Activated B cell treated with CpG ODN at 0.5 μM for 24 hours (primary cell): ENCODE measurements at regions not wholly inside any gene's neighbourhood (a gene's known extent, or its start where the extent isn't known, plus 50 kb on each side); places are given as distances from the start of the nearest gene placed in this dataset.

ENCODE experiments used
- ATAC-seq: fragments of 200-7000 bp; cut with Tn5 transposase; one replicate; pipeline ENCODE4 v1.10.0; 2021; ENCODE audit warnings: low read depth, mild to moderate bottlenecking, moderate library complexity
- CTCF ChIA-PET: fragments of 350-600 bp; sonication (Branson Sonifier 250); formaldehyde crosslinking; loops from one replicate; lab custom pipeline; 2021; ENCODE audit warnings: antibody characterized with exemption; lab: Charles Lee
- POLR2A ChIA-PET: fragments of 350-600 bp; sonication (Branson Sonifier 250); formaldehyde crosslinking; loops from one replicate; lab custom pipeline; 2021; ENCODE audit warnings: antibody characterized with exemption; lab: Charles Lee
- DNase-seq: peaks from one replicate; pipeline ENCODE4 v3.0.0; 2022
- H3K27ac Mint-ChIP-seq: one replicate; pipeline ENCODE4 v1.8.0; 2020; ENCODE audit warnings: mixed read lengths
- H3K27me3 Mint-ChIP-seq: one replicate; pipeline ENCODE4 v1.8.0; 2021; ENCODE audit warnings: mixed read lengths
- H3K36me3 Mint-ChIP-seq: one replicate; pipeline ENCODE4 v1.8.0; 2021; ENCODE audit warnings: low read depth, mixed read lengths
- H3K4me1 Mint-ChIP-seq: one replicate; pipeline ENCODE4 v1.8.0; 2021; ENCODE audit warnings: mixed read lengths
- H3K4me3 Mint-ChIP-seq: one replicate; pipeline ENCODE4 v1.8.0; 2020; ENCODE audit warnings: mild to moderate bottlenecking, mixed read lengths
- H3K9me3 Mint-ChIP-seq: one replicate; pipeline ENCODE4 v1.8.0; 2020; ENCODE audit warnings: mixed read lengths
- intact Hi-C: fragments of 100-400 bp; cut with micrococcal nuclease; formaldehyde crosslinking; loops from one replicate; pipeline ENCODE4 v1.15.1; 2024
- TF ChIP-seq, protein P1 (sequence below): fragments of 200-600 bp; IDR thresholded peaks from one replicate; pipeline ENCODE4 v1.8.0; 2022; ENCODE audit warnings: antibody characterized with exemption, mild to moderate bottlenecking

GRCh38 chr9:12625844-12626243 is 67.3 kb upstream of the TYRP1 start:
- no peak for DNase-seq
- Mint-ChIP-seq H3K9me3 (no peaks in the 10 kb centered on the region), H3K27me3 (no peaks in the 10 kb centered on the region), H3K4me3 (no peak overlapping the region), H3K27ac (no peak overlapping the region), H3K4me1 (no peaks in the 10 kb centered on the region), H3K36me3 (no peaks in the 10 kb centered on the region)
- ChIA-PET CTCF (no interaction called here), POLR2A (no interaction called here)
- intact Hi-C loops = no loop called here
- no peak for ATAC-seq
- TF ChIP-seq, protein P1, sequence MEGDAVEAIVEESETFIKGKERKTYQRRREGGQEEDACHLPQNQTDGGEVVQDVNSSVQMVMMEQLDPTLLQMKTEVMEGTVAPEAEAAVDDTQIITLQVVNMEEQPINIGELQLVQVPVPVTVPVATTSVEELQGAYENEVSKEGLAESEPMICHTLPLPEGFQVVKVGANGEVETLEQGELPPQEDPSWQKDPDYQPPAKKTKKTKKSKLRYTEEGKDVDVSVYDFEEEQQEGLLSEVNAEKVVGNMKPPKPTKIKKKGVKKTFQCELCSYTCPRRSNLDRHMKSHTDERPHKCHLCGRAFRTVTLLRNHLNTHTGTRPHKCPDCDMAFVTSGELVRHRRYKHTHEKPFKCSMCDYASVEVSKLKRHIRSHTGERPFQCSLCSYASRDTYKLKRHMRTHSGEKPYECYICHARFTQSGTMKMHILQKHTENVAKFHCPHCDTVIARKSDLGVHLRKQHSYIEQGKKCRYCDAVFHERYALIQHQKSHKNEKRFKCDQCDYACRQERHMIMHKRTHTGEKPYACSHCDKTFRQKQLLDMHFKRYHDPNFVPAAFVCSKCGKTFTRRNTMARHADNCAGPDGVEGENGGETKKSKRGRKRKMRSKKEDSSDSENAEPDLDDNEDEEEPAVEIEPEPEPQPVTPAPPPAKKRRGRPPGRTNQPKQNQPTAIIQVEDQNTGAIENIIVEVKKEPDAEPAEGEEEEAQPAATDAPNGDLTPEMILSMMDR = no peak

GRCh38 chr9:12627096-12627495 is 66.1 kb upstream of the TYRP1 start:
- DNase-seq = no peak
- Mint-ChIP-seq H3K36me3 (no peaks in the 10 kb centered on the region), H3K27ac (no peak overlapping the region), H3K4me1 (no peaks in the 10 kb centered on the region), H3K4me3 (no peak overlapping the region), H3K9me3 (no peaks in the 10 kb centered on the region), H3K27me3 (no peaks in the 10 kb centered on the region)
- ATAC-seq = no peak
- CTCF ChIA-PET = no interaction called here
- TF ChIP-seq, protein P1 = no peak
- intact Hi-C loops = no loop called here
- POLR2A ChIA-PET = no interaction called here

DNA sequence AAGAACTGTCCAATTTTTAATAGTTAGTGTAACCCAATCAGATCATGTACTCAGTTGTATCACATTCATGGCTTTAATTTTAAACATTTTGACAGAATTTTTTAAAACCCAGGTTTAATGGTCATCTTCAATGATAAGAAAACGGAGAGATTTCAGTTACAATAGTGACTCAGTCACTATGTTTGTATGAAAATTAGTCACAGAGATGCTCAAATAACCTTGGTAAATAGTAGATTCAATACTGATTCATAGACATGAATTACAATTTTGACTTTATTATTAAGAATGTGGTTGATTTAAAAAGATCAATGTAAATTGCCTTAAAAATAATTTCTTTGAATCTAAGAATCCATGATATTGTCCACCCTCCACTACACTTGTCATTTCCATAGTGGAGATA is 64.6 kb upstream of the TYRP1 start:
- Mint-ChIP-seq H3K9me3 (no peaks in the 10 kb centered on the region), H3K4me3 (no peak overlapping the region), H3K4me1 (no peaks in the 10 kb centered on the region), H3K36me3 (no peaks in the 10 kb centered on the region), H3K27ac (no peak overlapping the region), H3K27me3 (no peaks in the 10 kb centered on the region)
- POLR2A ChIA-PET = no interaction called here
- intact Hi-C loops = no loop called here
- DNase-seq (no peak), ATAC-seq (no peak)
- TF ChIP-seq, protein P1 = no peak
- CTCF ChIA-PET = no interaction called here

DNA sequence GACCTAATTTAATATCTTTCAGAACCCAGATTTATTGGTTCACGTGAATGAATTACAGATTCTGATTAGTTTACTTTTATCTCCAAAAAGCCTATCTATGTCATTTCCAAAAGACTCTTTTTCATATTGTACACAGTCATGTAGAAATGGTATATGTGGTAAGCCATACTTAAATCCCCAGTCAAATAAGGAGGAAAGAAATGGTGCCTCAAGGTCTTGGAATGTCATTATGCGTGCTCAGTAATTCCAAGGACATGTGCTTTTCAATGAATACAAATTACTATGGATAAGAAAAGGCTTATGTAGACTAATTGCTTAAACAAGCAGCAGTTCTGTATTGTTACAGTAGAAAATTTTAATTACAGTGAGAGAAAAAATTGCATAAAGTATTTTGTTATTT is 64.1 kb upstream of the TYRP1 start:
- intact Hi-C loops = no loop called here
- Mint-ChIP-seq H3K4me3 (no peak overlapping the region), H3K27me3 (no peaks in the 10 kb centered on the region), H3K27ac (no peak overlapping the region), H3K4me1 (no peaks in the 10 kb centered on the region), H3K9me3 (no peaks in the 10 kb centered on the region), H3K36me3 (no peaks in the 10 kb centered on the region)
- POLR2A ChIA-PET = no interaction called here
- TF ChIP-seq, protein P1 = no peak
- no peak for DNase-seq
- no peak for ATAC-seq
- CTCF ChIA-PET = no interaction called here

GRCh38 chr9:12631866-12632265 is 61.3 kb upstream of the TYRP1 start:
- POLR2A ChIA-PET = no interaction called here
- intact Hi-C loops = no loop called here
- H3K9me3 Mint-ChIP-seq = no peaks in the 10 kb centered on the region

More at GRCh38 chr9:12631866-12632265, 61.3 kb upstream of the TYRP1 start:
- Mint-ChIP-seq H3K4me1 (no peaks in the 10 kb centered on the region), H3K36me3 (no peaks in the 10 kb centered on the region), H3K4me3 (no peak overlapping the region), H3K27me3 (no peaks in the 10 kb centered on the region), H3K27ac (no peak overlapping the region)
- ATAC-seq = no peak
- CTCF ChIA-PET = no interaction called here
- TF ChIP-seq, protein P1 = no peak
- no peak for DNase-seq
